GM18519 (cell line): ENCODE measurements at regions not wholly inside any gene's neighbourhood (a gene's known extent, or its start where the extent isn't known, plus 50 kb on each side); places are given as distances from the start of the nearest gene placed in this dataset.

Experiments
- ATAC-seq: cut with Tn5 transposase; IDR thresholded peaks from one replicate; pipeline ENCODE4 v1.9.1; 2021; ENCODE audit warnings: mild to moderate bottlenecking, moderate library complexity; ENCODE audit not compliant: unreplicated experiment, low FRiP score

- no peak for ATAC-seq
These were observed 168.5 kb upstream of the FREM2 start for GRCh38 chr13:38518328-38518727.

DNA sequence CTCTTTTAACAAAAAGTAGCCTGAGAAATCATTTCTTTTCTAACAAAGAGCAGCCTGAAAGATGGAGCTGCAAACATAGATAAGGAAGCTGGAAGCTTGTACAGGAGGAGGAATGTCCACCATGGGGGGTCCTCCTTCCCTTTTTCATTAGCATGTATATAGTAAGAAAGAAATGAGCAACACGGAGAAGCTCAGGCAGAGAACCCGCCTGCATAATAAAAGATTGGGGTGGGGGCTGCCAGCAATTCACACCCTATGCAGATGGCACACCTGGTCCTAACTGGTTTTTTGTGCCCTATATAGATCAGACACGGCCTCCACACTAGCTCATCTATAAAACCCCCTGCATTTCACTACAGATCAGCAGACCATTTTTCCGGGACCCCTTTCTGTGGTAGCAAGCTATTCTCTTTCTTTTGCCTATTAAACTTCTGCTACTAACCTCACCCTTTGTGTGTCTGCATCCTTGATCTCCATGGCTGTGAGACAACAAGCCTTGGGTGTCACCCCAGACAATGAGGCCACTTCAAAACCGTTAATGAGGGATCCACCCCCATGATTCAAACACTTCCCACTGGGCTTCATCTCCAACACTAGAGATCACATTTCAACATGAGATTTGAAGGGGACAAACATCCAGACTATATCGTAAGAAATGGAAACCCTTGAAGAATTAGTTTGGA, 167.5 kb upstream of the FREM2 start:
- ATAC-seq, result no peak

- ATAC-seq, result no peak
These were observed 166.8 kb upstream of the FREM2 start for GRCh38 chr13:38520041-38520440.

DNA sequence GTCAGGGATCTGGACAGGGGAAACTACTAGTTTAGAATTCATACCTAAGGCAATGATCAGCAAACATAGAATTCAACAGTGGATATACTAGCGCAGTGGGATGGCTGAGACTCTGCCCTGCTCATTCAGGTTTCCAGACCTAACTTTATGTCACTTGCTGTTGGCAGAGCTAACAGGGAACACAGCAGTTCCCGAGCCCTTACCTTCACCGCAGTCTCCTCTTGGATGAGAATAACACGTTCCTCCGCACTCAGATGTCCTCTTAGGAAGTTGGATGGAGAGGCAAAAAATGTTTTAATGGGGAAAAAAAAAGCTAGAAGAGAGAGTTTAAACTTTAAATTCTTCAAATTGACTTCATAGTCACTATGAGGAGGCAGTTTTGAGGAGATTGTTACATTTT, 159.7 kb upstream of the FREM2 start:
- ATAC-seq, result no peak

- ATAC-seq, result no peak
These were observed 157.9 kb upstream of the FREM2 start for GRCh38 chr13:38528986-38529385.

- ATAC-seq, result no peak
These were observed 156.4 kb upstream of the FREM2 start for GRCh38 chr13:38530492-38530891.

- no peak for ATAC-seq
These were observed 151.6 kb upstream of the FREM2 start for GRCh38 chr13:38535261-38535660.

- ATAC-seq, result no peak
These were observed 149.8 kb upstream of the FREM2 start for GRCh38 chr13:38537051-38537450.

DNA sequence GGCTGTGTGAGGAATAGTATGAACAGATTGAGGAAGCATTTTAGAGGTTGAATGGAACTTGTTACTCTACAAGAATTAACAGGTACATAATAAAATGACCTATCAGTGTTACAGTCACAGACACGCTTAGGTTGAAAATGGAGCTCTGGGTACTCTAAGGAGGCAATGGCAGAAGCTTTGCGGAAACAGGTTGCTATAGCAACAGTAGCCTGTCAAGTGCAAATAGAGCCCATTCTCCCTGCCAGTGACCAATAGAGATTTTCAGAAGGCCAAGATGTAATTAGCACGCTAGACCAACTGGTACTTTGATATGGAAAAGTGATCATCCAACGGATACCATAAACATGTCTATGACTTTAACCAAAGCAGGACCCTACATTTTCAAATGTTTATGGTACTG, 148.5 kb upstream of the FREM2 start:
- no peak for ATAC-seq

DNA sequence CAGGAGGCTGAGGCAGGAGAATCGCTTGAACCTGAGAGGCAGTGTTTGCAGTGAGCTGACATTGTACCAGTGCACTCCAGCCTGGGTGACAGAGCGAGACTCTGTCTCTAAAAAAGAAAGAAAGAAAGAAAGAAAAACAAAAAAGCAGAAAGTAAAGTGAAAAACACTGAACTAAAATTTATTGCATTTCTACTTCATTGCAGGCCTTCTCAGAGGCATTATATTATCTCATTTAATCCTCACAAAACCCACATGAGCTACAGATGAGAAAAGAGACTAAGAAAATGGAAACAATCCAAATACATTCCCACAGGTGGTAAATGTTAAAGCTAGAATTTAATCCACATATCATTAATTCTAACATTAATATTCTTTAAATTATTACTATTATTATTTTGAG, 147.2 kb upstream of the FREM2 start:
- no peak for ATAC-seq

- ATAC-seq, result no peak
These were observed 144.3 kb upstream of the FREM2 start for GRCh38 chr13:38542601-38543000.

- ATAC-seq, result no peak
These were observed 143.3 kb upstream of the FREM2 start for GRCh38 chr13:38543561-38543960.

DNA sequence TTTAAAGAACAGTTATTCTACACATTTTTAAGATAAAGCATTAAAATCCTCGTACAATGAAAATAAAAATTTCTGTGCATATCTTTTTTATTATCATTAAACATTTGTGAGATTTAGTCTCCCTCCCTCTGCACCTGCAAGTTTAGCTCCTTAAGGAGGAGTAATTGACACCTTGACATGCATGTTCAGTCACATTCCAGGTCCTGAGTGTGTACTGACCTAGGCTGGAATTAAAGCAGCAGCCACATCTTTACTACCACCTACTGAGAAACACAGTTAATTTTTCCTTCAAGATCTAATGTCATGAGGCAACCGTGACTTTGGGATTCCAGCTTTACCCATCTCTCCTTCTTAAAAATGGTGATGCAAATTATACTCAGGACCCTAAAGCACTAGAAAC, 123.1 kb upstream of the FREM2 start:
- ATAC-seq, result no peak

DNA sequence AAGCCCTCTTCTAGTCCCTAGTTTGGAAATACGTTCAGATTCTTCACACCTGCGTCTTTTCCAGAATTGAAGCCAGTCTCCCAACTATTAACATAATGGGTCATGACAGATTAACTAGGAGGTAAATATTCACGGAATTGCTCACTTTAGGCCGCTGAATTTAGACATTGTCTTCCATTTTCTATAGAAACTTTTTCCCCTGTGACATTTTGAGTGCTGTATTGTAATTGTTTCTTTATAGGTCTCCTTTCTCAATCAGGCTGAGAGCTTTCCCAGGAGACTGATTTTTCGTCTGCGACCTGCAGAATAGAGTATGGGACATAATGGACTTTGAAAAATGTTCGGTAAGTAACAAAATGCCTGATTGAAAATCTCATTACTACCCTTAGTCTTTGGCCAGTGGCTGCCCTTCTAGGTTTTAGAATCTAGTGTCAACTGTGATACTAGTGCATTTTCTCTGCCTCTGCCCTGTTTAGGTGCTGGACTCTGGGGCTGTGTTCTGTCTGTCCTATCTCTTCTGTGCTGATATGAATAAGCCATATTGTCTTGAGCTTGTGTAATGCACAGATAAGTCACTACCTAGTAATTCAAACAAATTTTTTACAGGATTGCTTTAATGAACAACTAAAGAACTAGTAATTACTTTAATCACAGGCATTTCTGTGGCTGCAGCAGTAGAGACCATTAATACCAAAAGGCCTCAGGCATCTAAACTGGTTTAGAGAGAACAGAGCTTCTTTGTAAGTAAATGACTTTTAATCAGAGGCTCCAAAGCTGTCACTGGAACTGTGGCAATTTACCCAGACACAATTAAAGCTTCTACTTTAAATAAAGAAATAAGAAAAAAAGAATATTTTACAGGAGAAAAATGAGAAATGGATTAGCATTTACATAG, 122.4 kb upstream of the FREM2 start:
- no peak for ATAC-seq

DNA sequence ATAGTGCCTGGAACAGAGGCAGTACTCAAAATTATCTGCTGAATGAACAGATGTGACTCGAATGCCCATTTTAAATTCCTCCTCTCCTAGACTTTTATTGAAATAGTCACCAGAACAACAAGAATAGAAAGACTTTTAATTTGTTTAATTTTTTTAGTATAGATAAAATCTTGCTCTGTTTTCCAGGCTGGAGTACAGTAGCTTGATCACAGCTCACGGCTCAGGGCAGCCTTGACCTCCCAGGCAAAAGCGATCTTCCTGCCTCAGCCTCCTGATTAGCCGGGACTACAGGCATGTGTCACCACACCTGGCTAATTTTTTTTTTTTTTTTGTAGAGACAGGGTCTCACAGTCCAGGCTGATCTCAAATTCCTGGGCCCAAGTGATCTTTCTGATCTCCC, 120.9 kb upstream of the FREM2 start:
- no peak for ATAC-seq

DNA sequence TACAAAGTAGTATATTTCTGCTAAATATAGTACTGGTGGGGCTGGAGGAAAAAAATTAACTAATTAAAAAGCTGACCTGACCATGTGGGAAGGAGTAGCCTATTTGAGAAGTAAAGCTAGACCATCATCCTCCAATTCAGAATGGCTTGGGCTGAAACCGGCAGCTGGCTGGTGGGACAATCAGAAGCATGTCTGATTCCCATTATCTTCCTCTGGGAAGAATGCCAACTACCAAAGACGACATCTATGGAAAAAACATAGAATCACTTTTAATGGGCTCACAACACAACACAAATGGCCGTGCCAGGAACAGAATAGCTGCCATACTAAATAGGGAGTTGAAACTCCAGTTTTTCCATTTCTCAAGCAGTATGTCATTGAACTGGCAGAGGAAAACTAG, 120.4 kb upstream of the FREM2 start:
- ATAC-seq, result no peak

DNA sequence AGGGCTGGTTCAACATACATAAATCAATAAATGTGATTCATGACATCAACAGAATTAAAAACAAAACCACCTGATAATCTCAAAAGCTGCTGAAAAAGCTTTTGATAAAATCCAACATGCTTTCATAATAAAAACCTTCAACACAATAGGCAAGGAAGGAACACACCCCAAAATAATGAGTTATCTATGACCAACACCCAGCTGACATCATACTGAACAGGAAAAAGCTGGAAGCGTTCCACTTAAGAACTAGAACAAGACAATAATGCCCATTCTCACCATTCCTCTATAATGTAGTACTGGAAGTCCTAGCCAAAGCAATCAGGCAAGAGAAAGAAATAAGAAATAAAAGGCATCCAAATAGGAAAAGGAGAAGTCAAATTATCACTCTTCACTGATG, 116.2 kb upstream of the FREM2 start:
- ATAC-seq, result no peak

DNA sequence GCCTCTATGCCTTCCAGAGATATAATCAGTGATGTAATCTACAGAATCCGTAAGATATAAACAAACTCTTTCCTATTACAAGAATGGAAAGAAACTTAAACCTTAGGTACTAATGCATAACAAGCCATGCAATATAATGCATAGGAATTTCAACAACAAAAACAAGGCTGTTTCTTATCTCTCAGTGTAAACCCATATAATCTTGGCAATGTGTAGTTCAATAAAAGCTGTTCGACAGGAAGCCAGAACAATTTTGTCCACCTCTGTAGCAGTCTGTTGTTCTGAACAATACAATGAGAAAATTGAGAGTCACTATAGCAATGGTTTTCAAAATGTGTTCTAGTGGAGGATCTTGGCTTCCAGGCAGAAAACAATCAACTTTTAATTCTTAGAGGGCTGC, 111.5 kb upstream of the FREM2 start:
- ATAC-seq, result no peak

DNA sequence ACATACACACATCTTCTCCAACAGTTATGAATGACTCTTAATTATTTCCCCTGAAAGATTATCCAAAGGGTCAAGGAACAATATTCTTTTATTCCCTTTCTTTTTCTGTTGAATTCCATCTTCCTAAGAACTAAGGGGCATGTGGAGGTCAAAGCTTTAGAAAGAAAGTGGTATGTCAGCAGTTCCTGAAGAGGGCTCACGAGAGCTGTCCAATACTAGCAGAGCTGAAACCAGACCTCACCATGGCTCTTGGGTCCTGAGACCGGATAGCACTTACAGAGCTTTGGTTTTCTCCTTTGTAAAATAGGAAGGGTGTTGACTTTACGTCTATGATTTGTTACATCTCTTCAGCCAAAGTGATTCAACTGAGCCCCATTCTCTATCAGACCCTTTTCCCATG, 109.8 kb upstream of the FREM2 start:
- no peak for ATAC-seq

GRCh38 chr13:38582133-38582532, 104.7 kb upstream of the FREM2 start:
- peak; percentile 44 for ATAC-seq

- ATAC-seq, result no peak
These were observed 96.6 kb upstream of the FREM2 start for GRCh38 chr13:38590230-38590629.
